Sigmoid colon (tissue), 6 donors: ENCODE measurements at regions not wholly inside any gene's neighbourhood (a gene's known extent, or its start where the extent isn't known, plus 50 kb on each side); places are given as distances from the start of the nearest gene placed in this dataset.

Source experiments
- DNase-seq: peaks from one replicate; pipeline ENCODE4 v3.0.0-alpha.2; 2019
- H3K27ac ChIP-seq, 4 donors: fragments of 200-600 bp; sonication (generic); one replicate each; pipeline ENCODE4 v1.5.1; 2016 to 2019; ENCODE audit warnings: mild to moderate bottlenecking in 1 of 4
- H3K27me3 ChIP-seq, 3 donors: fragments of 200-600 bp; sonication (generic); one replicate each; pipeline ENCODE4 v1.5.1; 2019; ENCODE audit warnings: mild to moderate bottlenecking in 1 of 3
- H3K36me3 ChIP-seq, 4 donors: fragments of 200-600 bp; sonication (generic); one replicate each; pipeline ENCODE4 v1.5.1; 2016 to 2019
- H3K4me1 ChIP-seq, 4 donors: fragments of 200-600 bp; sonication (generic); one replicate each; pipeline ENCODE4 v1.5.1; 2017 to 2019
- H3K4me3 ChIP-seq, 4 donors: fragments of 200-600 bp; sonication (generic); one replicate each; pipeline ENCODE4 v1.5.1; 2017 to 2019; ENCODE audit warnings: mild to moderate bottlenecking in 2 of 4, moderate library complexity in 1 of 4
- H3K9me3 ChIP-seq, 4 donors: fragments of 200-600 bp in 3 of 4; sonication (generic) in 3 of 4; one replicate each; pipeline versions ENCODE4 v1.5.1 to v1.6.1; 2013 to 2019
- CTCF ChIP-seq, 4 experiments: fragments of 450-650 bp in 3 of 4; fragments of 200-600 bp in 1 of 4; IDR thresholded peaks; one replicate each; pipeline ENCODE4 v1.5.1; 2016 to 2019; ENCODE audit warnings: antibody characterized with exemption in 4 of 4, mild to moderate bottlenecking in 3 of 4, moderate library complexity in 2 of 4
- EP300 ChIP-seq, 4 donors: sonication (generic); formaldehyde crosslinking; IDR thresholded peaks; one replicate each; pipeline ENCODE4 v1.6.1; 2017; ENCODE audit warnings: antibody characterized with exemption in 4 of 4
- POLR2A ChIP-seq, 2 donors: fragments of 450-650 bp; IDR thresholded peaks; one replicate each; pipeline ENCODE4 v1.6.1; 2016; ENCODE audit warnings: antibody characterized with exemption in 2 of 2, mild to moderate bottlenecking in 2 of 2, moderate library complexity in 2 of 2
- POLR2AphosphoS5 ChIP-seq, 4 donors: sonication (generic); formaldehyde crosslinking; IDR thresholded peaks; one replicate each; pipeline ENCODE4 v1.6.1; 2017; ENCODE audit warnings: antibody characterized with exemption in 4 of 4
- WGBS, 2 donors: extraction: QIAGEN DNeasy Blood & Tissue Kit; methylation state at CpG; one replicate each; pipeline ENCODE4 v1.1.7; 2013; 5-methylcytosine and 5-hydroxymethylcytosine counted together
- intact Hi-C: fragments of 100-400 bp; cut with DNase I; formaldehyde crosslinking; loops from one replicate; pipeline ENCODE4 v1.15.1; 2023
- donor health status: healthy with polysubstance abuse.
- donor health status: healthy.

GRCh38 chr6:163655217-163656121 lies 241.0 kb downstream of the QKI start:
- H3K36me3 ChIP-seq, result no peaks in the 10 kb centered on the region
- H3K27me3 ChIP-seq, result no peaks in the 10 kb centered on the region
- intact Hi-C loops, result no loop called here
- H3K4me1 ChIP-seq, result no peaks in the 10 kb centered on the region
- TF ChIP-seq CTCF (IDR thresholded peaks at IDR 0.05), result no peak
- TF ChIP-seq EP300 (IDR thresholded peaks at IDR 0.05), result no peak
- no peak for TF ChIP-seq POLR2AphosphoS5 (IDR thresholded peaks at IDR 0.05)
- TF ChIP-seq POLR2A (IDR thresholded peaks at IDR 0.05), result no peak
- 79 to 88% methylated on average over 7 of the region's 7 CpGs for WGBS, 2 donors
- H3K9me3 ChIP-seq, result no peaks in the 10 kb centered on the region
- H3K27ac ChIP-seq, result no peak overlapping the region
- no peak for DNase-seq
- no peak overlapping the region for H3K4me3 ChIP-seq

DNA sequence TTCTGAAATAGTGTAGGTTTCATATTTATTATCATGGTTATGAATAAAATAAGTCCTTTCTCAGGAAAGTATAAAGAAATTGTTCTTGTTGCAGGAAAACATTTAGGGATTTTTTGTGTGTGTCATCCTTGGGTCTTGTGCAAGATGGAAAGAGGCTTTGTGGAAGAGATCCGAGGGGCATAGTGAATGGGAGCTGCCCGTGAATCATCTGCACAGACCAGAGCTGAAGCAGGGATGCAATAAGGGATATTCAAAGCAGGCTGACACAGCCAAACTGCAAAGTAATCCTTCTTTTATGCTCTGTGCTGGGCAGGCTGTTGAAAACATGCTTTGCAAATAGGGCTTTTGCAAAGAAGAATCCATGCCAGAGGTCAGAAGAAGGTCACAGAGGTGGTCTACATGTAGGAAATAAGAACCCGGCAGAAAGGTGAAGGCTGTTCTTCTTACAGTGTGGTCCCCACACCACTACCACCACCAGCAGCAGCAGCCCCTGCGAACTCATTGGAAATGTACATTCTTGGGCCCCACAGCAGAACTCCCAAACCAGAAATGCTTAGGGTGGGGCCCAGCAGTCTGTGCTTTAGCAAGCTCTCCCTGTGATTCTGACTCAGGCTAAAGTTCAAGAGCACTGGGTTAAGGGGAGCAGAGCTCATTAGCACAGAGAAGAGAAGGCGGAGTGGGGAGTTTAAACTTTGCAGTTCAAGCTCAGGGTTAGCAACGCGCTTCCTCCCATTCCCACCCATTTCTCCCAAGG lies 237.6 kb downstream of the QKI start:
- peaks cover 0 to 4% (median 2%) of the 10 kb centered on the region in 4 donors for H3K4me1 ChIP-seq
- no peak overlapping the region for H3K4me3 ChIP-seq
- no peaks in the 10 kb centered on the region for H3K36me3 ChIP-seq
- H3K27ac ChIP-seq, result no peak overlapping the region
- no peak for TF ChIP-seq POLR2AphosphoS5 (IDR thresholded peaks at IDR 0.05)
- no peak for TF ChIP-seq CTCF (IDR thresholded peaks at IDR 0.05)
- TF ChIP-seq EP300 (IDR thresholded peaks at IDR 0.05), result no peak
- TF ChIP-seq POLR2A (IDR thresholded peaks at IDR 0.05), result no peak
- no peaks in the 10 kb centered on the region for H3K27me3 ChIP-seq
- intact Hi-C loops, result no loop called here
- no peaks in the 10 kb centered on the region for H3K9me3 ChIP-seq
- no peak for DNase-seq
- 69 to 78% methylated on average over 7 of the region's 7 CpGs for WGBS, 2 donors

- Histone ChIP-seq H3K36me3 (no peaks in the 10 kb centered on the region), H3K9me3 (no peaks in the 10 kb centered on the region), H3K4me1 (peaks cover 0 to 8% (median 2%) of the 10 kb centered on the region in 4 donors), H3K4me3 (no peak overlapping the region), H3K27ac (no peak overlapping the region), H3K27me3 (no peaks in the 10 kb centered on the region)
- TF ChIP-seq POLR2AphosphoS5 (IDR thresholded peaks at IDR 0.05) (no peak), POLR2A (IDR thresholded peaks at IDR 0.05) (no peak), CTCF (IDR thresholded peaks at IDR 0.05) (no peak), EP300 (IDR thresholded peaks at IDR 0.05) (no peak)
- 92 to 96% methylated on average over 3 of the region's 3 CpGs for WGBS, 2 donors
- no peak for DNase-seq
- intact Hi-C loops, result no loop called here
Observed at GRCh38 chr6:163651426-163651825, 236.9 kb downstream of the QKI start.

DNA sequence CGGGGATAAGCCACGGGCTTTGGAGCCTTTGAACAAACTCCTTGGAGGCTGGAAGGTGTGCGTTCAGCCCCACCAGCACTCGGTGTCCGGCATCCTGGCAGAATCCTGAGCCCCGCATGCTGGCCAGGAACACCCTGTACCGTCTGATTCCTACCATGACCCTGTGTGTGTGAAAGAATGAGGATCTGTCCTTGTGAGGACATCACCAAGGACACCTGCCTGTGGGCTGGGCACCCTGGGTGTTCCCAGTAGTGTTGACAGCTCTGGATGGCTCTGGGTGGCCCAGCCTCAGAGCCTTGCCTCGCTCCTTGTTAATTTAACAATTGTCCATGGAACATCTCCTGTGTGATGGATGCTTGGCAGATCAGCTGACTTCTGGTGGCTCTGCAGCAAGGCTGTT lies 234.3 kb downstream of the QKI start:
- H3K27me3 ChIP-seq, result no peaks in the 10 kb centered on the region
- DNase-seq, result no peak
- WGBS, 2 donors, result 89 to 94% methylated on average over 8 of the region's 8 CpGs
- intact Hi-C loops, result no loop called here
- H3K4me1 ChIP-seq, result peaks cover 0 to 18% (median 2%) of the 10 kb centered on the region in 4 donors
- no peak for TF ChIP-seq CTCF (IDR thresholded peaks at IDR 0.05)
- no peak for TF ChIP-seq POLR2A (IDR thresholded peaks at IDR 0.05)
- no peak for TF ChIP-seq POLR2AphosphoS5 (IDR thresholded peaks at IDR 0.05)
- no peak for TF ChIP-seq EP300 (IDR thresholded peaks at IDR 0.05)
- H3K36me3 ChIP-seq, result no peaks in the 10 kb centered on the region
- no peak overlapping the region for H3K4me3 ChIP-seq
- H3K9me3 ChIP-seq, result no peaks in the 10 kb centered on the region
- H3K27ac ChIP-seq, result no peak overlapping the region
